Naive thymus-derived CD4-positive, alpha-beta T cell (primary cell): ENCODE measurements at regions not wholly inside any gene's neighbourhood (a gene's known extent, or its start where the extent isn't known, plus 50 kb on each side); places are given as distances from the start of the nearest gene placed in this dataset.

Experiments
- ATAC-seq: fragments of 150-1000 bp; cut with Tn5 transposase; 2 replicates; pipeline ENCODE4 v1.10.0; 2021; ENCODE audit warnings: mild to moderate bottlenecking, moderate library complexity
- CTCF ChIA-PET: fragments of 350-600 bp; sonication (Branson Sonifier 250); formaldehyde crosslinking; loops from one replicate; lab custom pipeline; 2021; ENCODE audit warnings: antibody characterized with exemption; lab: Charles Lee
- POLR2A ChIA-PET: fragments of 350-600 bp; sonication (Branson Sonifier 250); formaldehyde crosslinking; loops from one replicate; lab custom pipeline; 2021; ENCODE audit warnings: antibody characterized with exemption, inconsistent platforms; lab: Charles Lee
- DNase-seq, 9 donors: peaks; one replicate each; pipeline versions ENCODE4 v3.0.0 to v3.0.0-alpha.2; 2020 to 2022; ENCODE audit warnings: mixed read lengths in 1 of 9
- H3K27ac ChIP-seq: one replicate; pipeline ENCODE4 v1.7.0; 2013; ENCODE audit warnings: mild to moderate bottlenecking, low read depth, low read length, moderate library complexity
- H3K27me3 ChIP-seq, 2 donors: one replicate each; pipeline ENCODE4 v1.7.0; 2013; ENCODE audit warnings: low read length in 2 of 2, mild to moderate bottlenecking in 2 of 2, moderate library complexity in 2 of 2; ENCODE audit not compliant: control insufficient read depth in 2 of 2, insufficient read depth in 2 of 2
- H3K36me3 ChIP-seq, 3 experiments: 1 replicate in 2 of 3; 2 replicates in 1 of 3; pipeline ENCODE4 v1.7.0; 2013; ENCODE audit warnings: low read length in 3 of 3, mild to moderate bottlenecking in 3 of 3, moderate library complexity in 1 of 3; ENCODE audit not compliant: insufficient read depth in 3 of 3, control insufficient read depth in 2 of 3
- H3K4me1 ChIP-seq, 2 donors: one replicate each; pipeline ENCODE4 v1.7.0; 2013; ENCODE audit warnings: low read length in 2 of 2, mild to moderate bottlenecking in 2 of 2, moderate library complexity in 1 of 2; ENCODE audit not compliant: control insufficient read depth in 2 of 2, insufficient read depth in 2 of 2
- H3K4me3 ChIP-seq: 2 replicates; pipeline ENCODE4 v1.7.0; 2013; ENCODE audit warnings: mild to moderate bottlenecking, low read length
- H3K9me3 ChIP-seq, 3 experiments: 1 replicate in 2 of 3; 2 replicates in 1 of 3; pipeline ENCODE4 v1.7.0; 2013; ENCODE audit warnings: low read length in 3 of 3; ENCODE audit not compliant: control insufficient read depth in 2 of 3
- H3K27ac Mint-ChIP-seq, 9 donors: one replicate each; pipeline ENCODE4 v1.8.0; 2020 to 2022; ENCODE audit warnings: mixed read lengths in 9 of 9, mild to moderate bottlenecking in 8 of 9, moderate library complexity in 5 of 9, inconsistent platforms in 2 of 9
- H3K27me3 Mint-ChIP-seq, 5 donors: one replicate each; pipeline ENCODE4 v1.8.0; 2021 to 2022; ENCODE audit warnings: mixed read lengths in 5 of 5, mild to moderate bottlenecking in 1 of 5
- H3K36me3 Mint-ChIP-seq, 5 donors: one replicate each; pipeline ENCODE4 v1.8.0; 2020 to 2022; ENCODE audit warnings: mixed read lengths in 5 of 5, mild to moderate bottlenecking in 3 of 5, inconsistent platforms in 1 of 5
- H3K4me1 Mint-ChIP-seq, 7 donors: one replicate each; pipeline ENCODE4 v1.8.0; 2020 to 2022; ENCODE audit warnings: mixed read lengths in 7 of 7, mild to moderate bottlenecking in 3 of 7, inconsistent platforms in 1 of 7
- H3K4me3 Mint-ChIP-seq, 10 donors: one replicate each; pipeline ENCODE4 v1.8.0; 2020 to 2022; ENCODE audit warnings: mild to moderate bottlenecking in 10 of 10, mixed read lengths in 10 of 10, moderate library complexity in 6 of 10, inconsistent platforms in 2 of 10
- H3K9me3 Mint-ChIP-seq, 11 donors: one replicate each; pipeline ENCODE4 v1.8.0; 2020 to 2022; ENCODE audit warnings: mixed read lengths in 11 of 11, mild to moderate bottlenecking in 4 of 11, inconsistent platforms in 1 of 11, moderate library complexity in 1 of 11
- intact Hi-C, 2 donors: fragments of 100-400 bp; cut with micrococcal nuclease; formaldehyde crosslinking; loops; one replicate each; pipeline ENCODE4 v1.15.1; 2023

DNA sequence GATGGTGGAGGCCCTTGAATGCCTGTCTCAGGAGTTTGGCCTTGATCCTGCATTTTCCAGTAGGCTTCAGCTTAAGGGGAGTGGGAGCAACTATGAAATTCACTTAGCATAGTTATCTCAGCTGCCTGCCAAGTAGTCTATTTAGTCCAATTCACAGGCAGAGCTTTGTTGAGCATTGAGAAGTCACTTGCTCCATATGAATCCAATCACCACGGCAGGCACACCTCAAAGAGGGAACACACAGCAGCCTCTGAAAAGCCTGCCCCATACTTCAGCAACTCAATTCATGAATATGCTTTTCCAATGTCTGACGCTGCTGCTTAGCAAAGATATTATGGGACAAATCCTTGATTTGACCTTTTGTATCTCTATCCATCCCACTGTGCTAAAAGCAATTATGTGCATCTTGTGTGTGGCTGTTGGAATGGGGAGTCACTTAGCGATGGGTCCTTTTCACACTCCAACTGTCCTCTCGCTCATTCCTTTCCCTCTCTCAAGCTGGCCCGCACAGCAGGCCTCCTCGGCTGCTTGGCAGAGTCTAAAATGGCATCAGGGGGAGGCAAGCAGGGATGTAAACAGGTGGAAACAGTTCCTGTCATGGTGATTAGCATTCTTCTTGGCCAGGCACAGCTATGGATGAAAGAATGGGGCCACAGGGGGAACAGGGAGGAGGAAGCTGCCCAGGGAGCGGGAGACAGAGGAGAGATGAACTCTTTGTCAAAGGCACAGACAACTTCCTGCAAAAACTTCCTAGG is 56.0 kb upstream of the LRPPRC start:
- H3K4me1 ChIP-seq = no peaks in the 10 kb centered on the region
- Mint-ChIP-seq H3K27me3 (no peaks in the 10 kb centered on the region), H3K9me3 (no peaks in the 10 kb centered on the region), H3K36me3 (no peaks in the 10 kb centered on the region), H3K4me1 (peaks cover 0 to 1% (median 0%) of the 10 kb centered on the region in 7 donors), H3K27ac (no peak overlapping the region), H3K4me3 (no peak overlapping the region)
- no peaks in the 10 kb centered on the region for H3K9me3 ChIP-seq
- ChIA-PET POLR2A (no interaction called here), CTCF (interaction anchor here (0.6 to 1.3 kb wide), 2 partner anchors 8 to 916 kb away, joined by 3 to 4 read pairs; no protein-coding TSS in a partner anchor)
- intact Hi-C loops = no loop called here
- DNase-seq (no peak), ATAC-seq (no peak)
- H3K36me3 ChIP-seq = no peaks in the 10 kb centered on the region
- no peak overlapping the region for H3K4me3 ChIP-seq
- no peak overlapping the region for H3K27ac ChIP-seq
- no peaks in the 10 kb centered on the region for H3K27me3 ChIP-seq

DNA sequence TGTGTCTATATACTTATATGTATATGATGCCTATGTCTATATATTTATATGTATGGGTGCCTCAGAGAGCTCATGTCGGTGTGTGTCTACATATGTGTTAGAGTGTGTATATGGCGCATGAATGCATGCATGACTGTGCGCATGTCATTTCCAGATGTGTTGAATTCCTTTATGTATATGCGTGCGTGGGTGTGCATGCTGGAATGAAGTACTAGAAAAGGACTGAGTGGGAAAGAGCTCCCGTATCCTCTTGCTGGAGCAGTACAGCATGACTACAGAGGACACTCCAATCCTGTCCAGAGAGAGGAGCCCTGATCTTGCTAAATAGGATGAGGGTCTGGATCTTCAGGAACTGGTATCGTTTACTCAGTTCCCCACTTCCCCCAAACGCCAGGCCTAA is 56.8 kb upstream of the LRPPRC start:
- CTCF ChIA-PET = interaction anchor here (0.6 to 1.3 kb wide), 3 partner anchors 8 to 915 kb away, joined by 3 to 4 read pairs (median 3); no protein-coding TSS in a partner anchor
- Histone ChIP-seq H3K27me3 (no peaks in the 10 kb centered on the region), H3K9me3 (no peaks in the 10 kb centered on the region), H3K4me1 (no peaks in the 10 kb centered on the region), H3K4me3 (no peak overlapping the region), H3K27ac (no peak overlapping the region), H3K36me3 (no peaks in the 10 kb centered on the region)
- Mint-ChIP-seq H3K27me3 (no peaks in the 10 kb centered on the region), H3K36me3 (no peaks in the 10 kb centered on the region), H3K4me3 (no peak overlapping the region), H3K27ac (no peak overlapping the region), H3K9me3 (no peaks in the 10 kb centered on the region), H3K4me1 (peaks cover 0 to 1% (median 0%) of the 10 kb centered on the region in 7 donors)
- intact Hi-C loops = no loop called here
- DNase-seq (no peak), ATAC-seq (no peak)
- POLR2A ChIA-PET = no interaction called here

GRCh38 chr2:44053052-44053451 is 57.3 kb upstream of the LRPPRC start:
- Mint-ChIP-seq H3K27me3 (no peaks in the 10 kb centered on the region), H3K4me3 (no peak overlapping the region), H3K27ac (no peak overlapping the region), H3K9me3 (peaks cover 0 to 1% (median 0%) of the 10 kb centered on the region in 11 donors), H3K4me1 (peaks cover 0 to 1% (median 0%) of the 10 kb centered on the region in 7 donors), H3K36me3 (no peaks in the 10 kb centered on the region)
- no peak overlapping the region for H3K27ac ChIP-seq
- H3K9me3 ChIP-seq = no peaks in the 10 kb centered on the region
- intact Hi-C loops = no loop called here
- ChIA-PET POLR2A (no interaction called here), CTCF (interaction anchor here (0.6 to 1.3 kb wide), 2 partner anchors 9 to 32 kb away, joined by 3 to 4 read pairs; no protein-coding TSS in a partner anchor)
- H3K4me3 ChIP-seq = no peak overlapping the region
- no peaks in the 10 kb centered on the region for H3K36me3 ChIP-seq
- ATAC-seq = no peak
- H3K4me1 ChIP-seq = no peaks in the 10 kb centered on the region
- H3K27me3 ChIP-seq = no peaks in the 10 kb centered on the region
- DNase-seq = no peak

GRCh38 chr2:44053456-44053855 is 57.7 kb upstream of the LRPPRC start:
- H3K27ac Mint-ChIP-seq = no peak overlapping the region
- no peaks in the 10 kb centered on the region for H3K9me3 ChIP-seq
- POLR2A ChIA-PET = no interaction called here
- H3K27me3 ChIP-seq = no peaks in the 10 kb centered on the region
- no peak overlapping the region for H3K27ac ChIP-seq
- intact Hi-C loops = no loop called here
- ATAC-seq (no peak), DNase-seq (no peak)
- peaks cover 0 to 1% (median 0%) of the 10 kb centered on the region in 11 donors for H3K9me3 Mint-ChIP-seq
- CTCF ChIA-PET = no interaction called here
- no peaks in the 10 kb centered on the region for H3K36me3 Mint-ChIP-seq
- H3K27me3 Mint-ChIP-seq = no peaks in the 10 kb centered on the region
- no peak overlapping the region for H3K4me3 ChIP-seq
- H3K36me3 ChIP-seq = no peaks in the 10 kb centered on the region
- H3K4me3 Mint-ChIP-seq = no peak overlapping the region
- H3K4me1 ChIP-seq = no peaks in the 10 kb centered on the region
- H3K4me1 Mint-ChIP-seq = peaks cover 0 to 1% (median 0%) of the 10 kb centered on the region in 7 donors

DNA sequence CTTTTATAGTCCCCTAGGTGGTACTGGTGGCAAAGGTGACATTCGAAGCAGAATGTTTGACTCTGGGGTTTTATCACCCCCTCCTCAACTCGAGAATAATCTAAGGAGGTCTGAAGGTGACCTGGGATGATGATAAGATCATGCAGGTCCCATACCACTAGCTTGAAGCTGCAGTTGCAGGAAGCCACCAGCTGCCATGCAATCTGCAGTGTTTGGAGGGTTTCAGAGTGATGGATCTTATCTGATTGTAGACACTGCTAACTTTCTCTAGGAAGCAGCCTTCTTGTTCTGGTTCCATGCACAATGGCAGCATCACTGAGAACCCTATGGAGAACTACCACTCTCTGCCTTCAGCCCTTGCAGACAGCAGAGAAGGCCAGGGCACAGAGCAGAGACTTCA is 59.4 kb upstream of the LRPPRC start:
- intact Hi-C loops = no loop called here
- Histone ChIP-seq H3K4me1 (no peaks in the 10 kb centered on the region), H3K27me3 (no peaks in the 10 kb centered on the region), H3K36me3 (no peaks in the 10 kb centered on the region), H3K9me3 (no peaks in the 10 kb centered on the region), H3K27ac (no peak overlapping the region), H3K4me3 (no peak overlapping the region)
- Mint-ChIP-seq H3K27ac (no peak overlapping the region), H3K4me3 (no peak overlapping the region), H3K36me3 (no peaks in the 10 kb centered on the region), H3K4me1 (peaks cover 0 to 1% (median 0%) of the 10 kb centered on the region in 7 donors), H3K9me3 (peaks cover 0 to 1% (median 0%) of the 10 kb centered on the region in 11 donors), H3K27me3 (no peaks in the 10 kb centered on the region)
- ATAC-seq (no peak), DNase-seq (no peak)
- ChIA-PET POLR2A (no interaction called here), CTCF (no interaction called here)

DNA sequence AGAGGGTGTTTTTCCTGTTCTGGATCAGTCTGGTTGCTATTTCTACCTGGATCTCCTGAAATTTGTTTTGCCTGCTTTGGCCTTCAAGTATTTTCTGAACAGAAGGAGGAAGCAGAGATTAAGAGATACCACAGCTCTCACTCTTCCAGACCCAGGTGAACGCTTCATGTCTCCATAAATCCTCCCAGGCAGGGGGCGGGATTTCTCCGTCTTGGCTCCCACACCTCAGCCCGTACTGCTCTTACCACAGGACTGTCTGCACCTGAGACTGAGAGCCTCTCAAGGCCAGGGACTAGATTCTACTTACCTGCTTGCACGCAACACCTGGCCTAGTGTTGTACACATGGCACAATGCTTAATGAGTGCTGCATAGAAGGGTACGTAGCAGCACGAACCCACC is 59.9 kb upstream of the LRPPRC start:
- ATAC-seq (no peak), DNase-seq (no peak)
- no peak overlapping the region for H3K4me3 Mint-ChIP-seq
- Histone ChIP-seq H3K4me3 (no peak overlapping the region), H3K4me1 (no peaks in the 10 kb centered on the region), H3K36me3 (no peaks in the 10 kb centered on the region), H3K27me3 (no peaks in the 10 kb centered on the region), H3K27ac (no peak overlapping the region), H3K9me3 (no peaks in the 10 kb centered on the region)
- intact Hi-C loops = no loop called here
- no peaks in the 10 kb centered on the region for H3K36me3 Mint-ChIP-seq
- H3K27me3 Mint-ChIP-seq = no peaks in the 10 kb centered on the region
- peaks cover 0 to 1% (median 0%) of the 10 kb centered on the region in 7 donors for H3K4me1 Mint-ChIP-seq
- CTCF ChIA-PET = no interaction called here
- peaks cover 0 to 1% (median 0%) of the 10 kb centered on the region in 11 donors for H3K9me3 Mint-ChIP-seq
- H3K27ac Mint-ChIP-seq = no peak overlapping the region
- POLR2A ChIA-PET = no interaction called here

- Histone ChIP-seq H3K4me3 (no peak overlapping the region), H3K9me3 (no peaks in the 10 kb centered on the region), H3K4me1 (no peaks in the 10 kb centered on the region), H3K27me3 (no peaks in the 10 kb centered on the region), H3K36me3 (no peaks in the 10 kb centered on the region), H3K27ac (no peak overlapping the region)
- Mint-ChIP-seq H3K9me3 (peaks cover 0 to 1% (median 0%) of the 10 kb centered on the region in 11 donors), H3K4me3 (no peak overlapping the region), H3K4me1 (peaks cover 0 to 1% (median 0%) of the 10 kb centered on the region in 7 donors), H3K36me3 (no peaks in the 10 kb centered on the region), H3K27ac (no peak overlapping the region), H3K27me3 (no peaks in the 10 kb centered on the region)
- no peak for DNase-seq
- CTCF ChIA-PET = no interaction called here
- no peak for ATAC-seq
- POLR2A ChIA-PET = no interaction called here
- intact Hi-C loops = no loop called here
Observed at GRCh38 chr2:44056947-44057346, 61.2 kb upstream of the LRPPRC start.
